ENCODE measurements at regions not wholly inside any gene's neighbourhood (a gene's known extent, or its start where the extent isn't known, plus 50 kb on each side); places are given as distances from the start of the nearest gene placed in this dataset.
A peak's percentile ranks its signal among the peaks of the same experiment; 100 is the strongest.
"Not testable (repeated sequence)": the region's sequence is repeated elsewhere in the genome, so short reads cannot be mapped to it uniquely, and the experiment has no call there.

- DNase-seq, result no peak
Measured at GRCh38 chr14:30317729-30318128, 241.2 kb upstream of the G2E3 start.

- DNase-seq, result no peak
Measured at GRCh38 chr14:30322819-30323218, 236.1 kb upstream of the G2E3 start.

GRCh38 chr14:30330033-30330432, 228.9 kb upstream of the G2E3 start:
- no peak for DNase-seq

GRCh38 chr14:30330445-30330844, 228.5 kb upstream of the G2E3 start:
- DNase-seq, result no peak

- DNase-seq, result no peak
Measured at GRCh38 chr14:30331030-30331429, 227.9 kb upstream of the G2E3 start.

GRCh38 chr14:30332374-30332773, 226.6 kb upstream of the G2E3 start:
- no peak for DNase-seq

GRCh38 chr14:30333934-30334333, 225.0 kb upstream of the G2E3 start:
- DNase-seq, result no peak

GRCh38 chr14:30337456-30337855, 221.5 kb upstream of the G2E3 start:
- peak; percentile 25 to 32 for DNase-seq

GRCh38 chr14:30339311-30339901, 219.6 kb upstream of the G2E3 start:
- DNase-seq, result no peak

- DNase-seq, result no peak
Measured at GRCh38 chr14:30340495-30340894, 218.5 kb upstream of the G2E3 start.

- no peak for DNase-seq
Measured at GRCh38 chr14:30345511-30345910, 213.4 kb upstream of the G2E3 start.

GRCh38 chr14:30348445-30348844, 210.5 kb upstream of the G2E3 start:
- no peak for DNase-seq

- no peak for DNase-seq
Measured at GRCh38 chr14:30349520-30349919, 209.4 kb upstream of the G2E3 start.

- no peak for DNase-seq
Measured at GRCh38 chr14:30354439-30354838, 204.5 kb upstream of the G2E3 start.

GRCh38 chr14:30355431-30355913, 203.5 kb upstream of the G2E3 start:
- no peak for DNase-seq

- DNase-seq, result no peak
Measured at GRCh38 chr14:30356438-30357202, 202.3 kb upstream of the G2E3 start.

- no peak for DNase-seq
Measured at GRCh38 chr14:30357791-30358190, 201.2 kb upstream of the G2E3 start.

- DNase-seq, result no peak
Measured at GRCh38 chr14:30362369-30363218, 196.4 kb upstream of the G2E3 start.

- DNase-seq, result not testable (repeated sequence)
Measured at GRCh38 chr14:30363219-30363880, 195.6 kb upstream of the G2E3 start.

GRCh38 chr14:30369502-30370180, 189.3 kb upstream of the G2E3 start:
- DNase-seq, result no peak

GRCh38 chr14:30373053-30373452, 185.9 kb upstream of the G2E3 start:
- no peak for DNase-seq

- DNase-seq, result no peak
Measured at GRCh38 chr14:30373526-30373925, 185.4 kb upstream of the G2E3 start.

All from Kasumi-1 (cell line).